ENCODE measurements at regions not wholly inside any gene's neighbourhood (a gene's known extent, or its start where the extent isn't known, plus 50 kb on each side); places are given as distances from the start of the nearest gene placed in this dataset.

DNA sequence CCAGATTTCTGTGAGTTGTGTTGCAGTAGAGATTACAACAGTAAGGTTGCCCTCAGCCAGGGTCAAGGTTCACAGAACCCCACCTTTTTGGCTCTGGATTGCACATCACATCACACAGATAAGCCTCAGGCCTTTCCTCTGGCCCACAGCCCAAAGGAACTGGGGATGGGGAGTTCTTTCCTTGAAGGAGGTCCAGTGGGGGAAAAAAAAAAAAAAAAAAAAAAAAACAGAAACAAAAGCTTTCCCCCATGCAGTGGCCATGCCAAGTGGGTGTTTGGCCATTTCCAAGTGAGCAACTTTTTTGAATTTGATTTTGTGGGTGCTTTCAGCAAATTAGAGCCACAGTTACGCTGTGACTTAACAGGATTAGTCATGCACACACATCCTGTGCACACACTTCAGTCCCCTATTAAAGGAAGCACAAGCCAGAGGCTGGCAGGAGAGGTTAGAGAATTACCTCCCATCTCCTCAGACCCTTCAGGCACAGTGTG lies 79.3 kb upstream of the NANOS1 start:
- WGBS, 2 donors = 28 to 54% methylated on average over 1 of the region's 1 CpG
- Histone ChIP-seq H3K36me3 (ENCODE audit: control insufficient read depth in 4 of 4, insufficient read depth in 4 of 4, low read length in 4 of 4) (no peaks in the 10 kb centered on the region), H3K27me3 (ENCODE audit: control insufficient read depth in 3 of 3, insufficient read depth in 3 of 3, low read length in 2 of 3) (no peaks in the 10 kb centered on the region), H3K4me1 (ENCODE audit: control insufficient read depth in 5 of 5, insufficient read depth in 5 of 5, low read length in 5 of 5) (peaks cover 0 to 6% (median 0%) of the 10 kb centered on the region in 5 donors), H3K9ac (ENCODE audit: insufficient read depth in 1 of 2, low read length in 2 of 2) (no peak overlapping the region), H3K9me3 (ENCODE audit: control insufficient read depth in 4 of 4, insufficient read depth in 3 of 4, low read length in 3 of 4) (no peaks in the 10 kb centered on the region), H3K27ac (ENCODE audit: low read depth in 1 of 2, low read length in 1 of 2) (no peak overlapping the region), H3K4me3 (no peak overlapping the region)
- TF ChIP-seq, protein P1, sequence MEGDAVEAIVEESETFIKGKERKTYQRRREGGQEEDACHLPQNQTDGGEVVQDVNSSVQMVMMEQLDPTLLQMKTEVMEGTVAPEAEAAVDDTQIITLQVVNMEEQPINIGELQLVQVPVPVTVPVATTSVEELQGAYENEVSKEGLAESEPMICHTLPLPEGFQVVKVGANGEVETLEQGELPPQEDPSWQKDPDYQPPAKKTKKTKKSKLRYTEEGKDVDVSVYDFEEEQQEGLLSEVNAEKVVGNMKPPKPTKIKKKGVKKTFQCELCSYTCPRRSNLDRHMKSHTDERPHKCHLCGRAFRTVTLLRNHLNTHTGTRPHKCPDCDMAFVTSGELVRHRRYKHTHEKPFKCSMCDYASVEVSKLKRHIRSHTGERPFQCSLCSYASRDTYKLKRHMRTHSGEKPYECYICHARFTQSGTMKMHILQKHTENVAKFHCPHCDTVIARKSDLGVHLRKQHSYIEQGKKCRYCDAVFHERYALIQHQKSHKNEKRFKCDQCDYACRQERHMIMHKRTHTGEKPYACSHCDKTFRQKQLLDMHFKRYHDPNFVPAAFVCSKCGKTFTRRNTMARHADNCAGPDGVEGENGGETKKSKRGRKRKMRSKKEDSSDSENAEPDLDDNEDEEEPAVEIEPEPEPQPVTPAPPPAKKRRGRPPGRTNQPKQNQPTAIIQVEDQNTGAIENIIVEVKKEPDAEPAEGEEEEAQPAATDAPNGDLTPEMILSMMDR (IDR thresholded peaks at IDR 0.05; ENCODE audit: control extremely low read depth, extremely low read depth) = no peak
- DNase-seq (no peak), ATAC-seq (ENCODE audit: insufficient read depth, low FRiP score) (no peak)

DNA sequence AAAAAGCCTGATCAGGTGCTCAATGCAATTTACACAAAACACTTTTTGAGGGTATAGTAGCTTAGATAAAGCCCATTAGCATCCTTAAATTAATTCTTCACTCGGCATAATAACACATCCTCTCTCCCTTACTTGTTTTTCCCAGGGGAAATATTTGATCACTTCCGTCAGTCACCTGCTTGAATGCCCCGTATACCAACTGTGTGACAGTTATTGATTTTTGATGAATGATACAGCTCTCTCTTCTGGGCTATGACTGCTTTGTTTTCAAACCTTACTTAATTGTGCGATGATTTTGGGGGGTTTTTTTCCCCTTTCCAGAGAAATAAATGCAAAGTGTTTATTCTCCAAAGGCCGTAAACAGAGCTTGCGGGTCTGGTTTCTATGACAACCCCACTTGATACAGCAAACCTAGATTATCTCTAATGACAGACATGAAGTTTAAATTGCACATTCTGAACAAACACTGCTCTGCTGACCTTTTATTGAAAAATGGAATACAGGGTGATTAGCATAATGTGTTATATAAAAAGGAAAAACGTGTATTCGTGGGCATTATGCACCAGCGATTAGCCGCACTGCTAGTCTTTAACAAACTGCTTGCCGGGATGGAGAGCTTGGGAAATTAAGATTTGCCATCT lies 78.4 kb upstream of the NANOS1 start:
- Histone ChIP-seq H3K27ac (ENCODE audit: low read depth in 1 of 2, low read length in 1 of 2) (no peak overlapping the region), H3K36me3 (ENCODE audit: control insufficient read depth in 4 of 4, insufficient read depth in 4 of 4, low read length in 4 of 4) (no peaks in the 10 kb centered on the region), H3K4me1 (ENCODE audit: control insufficient read depth in 5 of 5, insufficient read depth in 5 of 5, low read length in 5 of 5) (peaks cover 0 to 6% (median 0%) of the 10 kb centered on the region in 5 donors), H3K9me3 (ENCODE audit: control insufficient read depth in 4 of 4, insufficient read depth in 3 of 4, low read length in 3 of 4) (no peaks in the 10 kb centered on the region), H3K4me3 (no peak overlapping the region), H3K9ac (ENCODE audit: insufficient read depth in 1 of 2, low read length in 2 of 2) (no peak overlapping the region), H3K27me3 (ENCODE audit: control insufficient read depth in 3 of 3, insufficient read depth in 3 of 3, low read length in 2 of 3) (no peaks in the 10 kb centered on the region)
- no peak for ATAC-seq (ENCODE audit: insufficient read depth, low FRiP score)
- WGBS, 2 donors = 87 to 88% methylated on average over 11 of the region's 11 CpGs
- DNase-seq = peak in 1 of 3 donors; percentile 14
- TF ChIP-seq, protein P1 (IDR thresholded peaks at IDR 0.05; ENCODE audit: control extremely low read depth, extremely low read depth) = no peak

DNA sequence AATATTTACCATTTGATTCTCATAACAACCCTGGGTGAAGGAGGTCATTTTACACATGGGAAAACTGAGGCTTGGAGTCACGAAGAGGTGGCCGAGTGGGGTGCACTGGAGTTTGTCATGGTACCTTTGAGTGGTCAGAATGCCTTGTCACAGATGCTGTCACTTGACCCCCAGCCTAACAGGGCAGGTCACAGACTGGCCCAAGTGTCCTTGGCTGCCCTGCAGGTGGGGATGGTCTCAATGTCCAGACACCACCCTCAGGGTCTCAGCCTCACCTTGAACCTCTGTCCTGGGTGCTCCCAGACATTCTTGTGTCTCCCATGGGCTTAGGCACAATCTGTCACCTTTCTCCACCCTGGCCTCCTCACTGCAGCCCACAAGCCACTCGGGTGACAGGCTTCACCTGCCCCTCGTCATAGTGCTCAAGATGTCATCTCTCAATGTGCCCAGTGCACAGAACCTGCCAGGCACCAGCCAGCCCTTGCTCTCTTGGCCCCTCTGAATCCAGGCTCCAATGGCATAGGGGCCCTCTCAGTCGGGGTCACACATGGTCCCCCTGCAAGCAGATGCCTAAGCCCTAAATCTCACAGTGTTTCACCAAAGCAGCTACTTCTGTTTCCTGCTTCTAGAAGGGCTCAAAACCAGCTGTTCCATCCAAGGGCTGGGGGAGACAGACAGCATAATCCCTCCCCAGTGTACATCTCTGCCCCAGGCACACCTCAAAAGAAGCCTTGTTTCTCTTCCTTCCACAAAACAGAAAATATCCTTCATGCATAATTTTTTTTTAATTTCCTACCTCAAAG lies 76.8 kb upstream of the NANOS1 start:
- ATAC-seq (ENCODE audit: insufficient read depth, low FRiP score) (no peak), DNase-seq (no peak)
- Histone ChIP-seq H3K27ac (ENCODE audit: low read depth in 1 of 2, low read length in 1 of 2) (no peak overlapping the region), H3K36me3 (ENCODE audit: control insufficient read depth in 4 of 4, insufficient read depth in 4 of 4, low read length in 4 of 4) (no peaks in the 10 kb centered on the region), H3K4me3 (no peak overlapping the region), H3K9me3 (ENCODE audit: control insufficient read depth in 4 of 4, insufficient read depth in 3 of 4, low read length in 3 of 4) (no peaks in the 10 kb centered on the region), H3K27me3 (ENCODE audit: control insufficient read depth in 3 of 3, insufficient read depth in 3 of 3, low read length in 2 of 3) (no peaks in the 10 kb centered on the region), H3K9ac (ENCODE audit: insufficient read depth in 1 of 2, low read length in 2 of 2) (no peak overlapping the region), H3K4me1 (ENCODE audit: control insufficient read depth in 5 of 5, insufficient read depth in 5 of 5, low read length in 5 of 5) (peaks cover 0 to 6% (median 0%) of the 10 kb centered on the region in 5 donors)
- TF ChIP-seq, protein P1 (IDR thresholded peaks at IDR 0.05; ENCODE audit: control extremely low read depth, extremely low read depth) = no peak
- 86 to 89% methylated on average over 5 of the region's 5 CpGs for WGBS, 2 donors
